GM23338 (cell line): ENCODE measurements at regions not wholly inside any gene's neighbourhood (a gene's known extent, or its start where the extent isn't known, plus 50 kb on each side); places are given as distances from the start of the nearest gene placed in this dataset.

ENCODE experiments used
- ATAC-seq: fragments of 200-7000 bp; cut with Tn5 transposase; 3 replicates; pipeline ENCODE4 v1.9.1; 2020
- DNase-seq: peaks from one replicate; pipeline ENCODE4 v3.0.0-alpha.2; 2015; ENCODE audit warnings: low spot score
- H2AFZ ChIP-seq: fragments of 200-600 bp; sonication (generic); 2 replicates; pipeline ENCODE4 v1.8.0; 2016; ENCODE audit warnings: antibody characterized with exemption, mild to moderate bottlenecking, moderate library complexity
- H3F3A ChIP-seq: fragments of 200-600 bp; sonication (generic); replicated peaks from 2 replicates; pipeline ENCODE4 v1.8.0; 2017; ENCODE audit warnings: antibody characterized with exemption, mixed run types, low read depth
- H3K27ac ChIP-seq: fragments of 200-600 bp; sonication (generic); 2 replicates; pipeline ENCODE4 v1.6.1; 2016; ENCODE audit warnings: low read depth
- H3K27me3 ChIP-seq: fragments of 200-600 bp; sonication (generic); 2 replicates; pipeline ENCODE4 v1.8.0; 2016; ENCODE audit warnings: mild to moderate bottlenecking, mixed run types, moderate library complexity; ENCODE audit not compliant: insufficient read depth
- H3K36me3 ChIP-seq: fragments of 200-600 bp; sonication (generic); 2 replicates; pipeline ENCODE4 v1.8.0; 2016; ENCODE audit warnings: mild to moderate bottlenecking; ENCODE audit not compliant: insufficient read depth
- H3K4me1 ChIP-seq: fragments of 200-600 bp; sonication (generic); 2 replicates; pipeline ENCODE4 v1.8.0; 2016; ENCODE audit warnings: mild to moderate bottlenecking, moderate library complexity; ENCODE audit not compliant: insufficient read depth
- H3K4me2 ChIP-seq: fragments of 200-600 bp; sonication (generic); 2 replicates; pipeline ENCODE4 v1.7.1; 2017; ENCODE audit warnings: mixed run types
- H3K4me3 ChIP-seq: fragments of 200-600 bp; sonication (generic); 2 replicates; pipeline ENCODE4 v1.6.1; 2016; ENCODE audit warnings: mixed run types
- H3K79me2 ChIP-seq: fragments of 200-600 bp; sonication (generic); replicated peaks from 2 replicates; pipeline ENCODE4 v1.8.0; 2017; ENCODE audit warnings: mild to moderate bottlenecking; ENCODE audit not compliant: insufficient read depth
- H3K9me2 ChIP-seq: fragments of 200-600 bp; sonication (generic); 2 replicates; pipeline ENCODE4 v1.8.0; 2017; ENCODE audit not compliant: insufficient read depth
- H4K20me1 ChIP-seq: fragments of 200-600 bp; sonication (generic); replicated peaks from 2 replicates; pipeline ENCODE4 v1.8.0; 2017; ENCODE audit warnings: mild to moderate bottlenecking; ENCODE audit not compliant: insufficient read depth
- H3K27ac Mint-ChIP-seq: 2 replicates; pipeline ENCODE4 v1.8.0; 2020; ENCODE audit warnings: inconsistent platforms, mild to moderate bottlenecking, moderate library complexity, mixed read lengths
- H3K27me3 Mint-ChIP-seq: 3 replicates; pipeline ENCODE4 v1.8.0; 2022; ENCODE audit warnings: low read depth, mild to moderate bottlenecking, moderate library complexity, mixed read lengths, inconsistent platforms; ENCODE audit not compliant: insufficient read depth, poor library complexity
- H3K36me3 Mint-ChIP-seq: 3 replicates; pipeline ENCODE4 v1.8.0; 2021; ENCODE audit warnings: low read depth, mild to moderate bottlenecking, inconsistent platforms, moderate library complexity, mixed read lengths
- H3K4me1 Mint-ChIP-seq: 3 replicates; pipeline ENCODE4 v1.8.0; 2020; ENCODE audit warnings: mild to moderate bottlenecking, inconsistent platforms, mixed read lengths
- H3K4me3 Mint-ChIP-seq: 3 replicates; pipeline ENCODE4 v1.8.0; 2021; ENCODE audit warnings: moderate library complexity, mild to moderate bottlenecking, inconsistent platforms, mixed read lengths
- H3K9me3 Mint-ChIP-seq: 3 replicates; pipeline ENCODE4 v1.8.0; 2020; ENCODE audit warnings: moderate library complexity, mild to moderate bottlenecking, inconsistent platforms, mixed read lengths
- CTCF ChIP-seq, 2 experiments: fragments of 200-600 bp in 1 of 2; sonication (generic) in 1 of 2; conservative IDR thresholded peaks; 2 replicates each; pipeline versions ENCODE4 v1.5.1 to v1.6.1; 2016 to 2017; ENCODE audit warnings: antibody characterized with exemption in 2 of 2, low read depth in 2 of 2, mild to moderate bottlenecking in 2 of 2, moderate library complexity in 1 of 2
- REST ChIP-seq: IDR thresholded peaks from one replicate; pipeline ENCODE4 v1.6.1; 2018; ENCODE audit warnings: antibody characterized with exemption; ENCODE audit not compliant: unreplicated experiment
- STAT1 ChIP-seq: IDR thresholded peaks from one replicate; pipeline ENCODE4 v1.6.1; 2016; ENCODE audit warnings: antibody characterized with exemption; ENCODE audit not compliant: unreplicated experiment
- ZNF462 ChIP-seq: fragments of 250-450 bp; sonication (Bioruptor Pico); IDR thresholded peaks from 2 replicates; pipeline ENCODE4 v1.5.0; 2020; ENCODE audit warnings: mild to moderate bottlenecking, moderate library complexity

- peak; percentile 68; the same call in 1 of the 2 replicates for TF ChIP-seq ZNF462
- TF ChIP-seq STAT1 = no peak
Measured at GRCh38 chr7:81245353-81245752, 326.5 kb upstream of the SEMA3C start (continued).

- DNase-seq = no peak
- Mint-ChIP-seq H3K4me1 (peaks cover 8% of the 10 kb centered on the region), H3K36me3 (peaks cover 15% of the 10 kb centered on the region; the same call in 2 of the 3 replicates), H3K27me3 (peaks cover 2% of the 10 kb centered on the region), H3K27ac (no peak overlapping the region), H3K4me3 (no peak overlapping the region), H3K9me3 (peaks cover 17% of the 10 kb centered on the region)
- no peaks in the 10 kb centered on the region for H3K9me2 ChIP-seq
- no peak overlapping the region for H3K27ac ChIP-seq
- TF ChIP-seq CTCF (conservative IDR thresholded peaks at IDR 0.05; ENCODE audit: low read depth in 2 of 2) (peak in 1 of 2 experiments; percentile 40; a peak in 2 of 4 replicates), REST (no peak)
- no peaks in the 10 kb centered on the region for H3F3A ChIP-seq
- H3K4me2 ChIP-seq = no peak overlapping the region
- H4K20me1 ChIP-seq = no peaks in the 10 kb centered on the region
- no peak overlapping the region for H2AFZ ChIP-seq
- no peaks in the 10 kb centered on the region for H3K27me3 ChIP-seq
- H3K36me3 ChIP-seq = no peaks in the 10 kb centered on the region
- no peaks in the 10 kb centered on the region for H3K79me2 ChIP-seq
- H3K4me1 ChIP-seq = no peaks in the 10 kb centered on the region
- no peak overlapping the region for H3K4me3 ChIP-seq
- no peak for ATAC-seq
Measured at GRCh38 chr7:81244224-81244623, 325.4 kb upstream of the SEMA3C start.
